ENCODE measurements at regions not wholly inside any gene's neighbourhood (a gene's known extent, or its start where the extent isn't known, plus 50 kb on each side); places are given as distances from the start of the nearest gene placed in this dataset.
"Not testable (repeated sequence)": the region's sequence is repeated elsewhere in the genome, so short reads cannot be mapped to it uniquely, and the experiment has no call there.

GRCh38 chr22:27097506-27097905 lies 440.1 kb downstream of the MIAT start:
- DNase-seq (ENCODE audit: low read depth) = no peak

GRCh38 chr22:27097933-27098332 lies 440.5 kb downstream of the MIAT start:
- peak; percentile 46 for DNase-seq (ENCODE audit: low read depth)

GRCh38 chr22:27099946-27100722 lies 442.7 kb downstream of the MIAT start:
- DNase-seq (ENCODE audit: low read depth) = no peak

- DNase-seq (ENCODE audit: low read depth) = peak; percentile 64
Measured at GRCh38 chr22:27100789-27101188, 443.4 kb downstream of the MIAT start.

- DNase-seq (ENCODE audit: low read depth) = no peak
Measured at GRCh38 chr22:27101288-27101687, 443.9 kb downstream of the MIAT start.

GRCh38 chr22:27104449-27104848 lies 447.1 kb downstream of the MIAT start:
- no peak for DNase-seq (ENCODE audit: low read depth)

DNA sequence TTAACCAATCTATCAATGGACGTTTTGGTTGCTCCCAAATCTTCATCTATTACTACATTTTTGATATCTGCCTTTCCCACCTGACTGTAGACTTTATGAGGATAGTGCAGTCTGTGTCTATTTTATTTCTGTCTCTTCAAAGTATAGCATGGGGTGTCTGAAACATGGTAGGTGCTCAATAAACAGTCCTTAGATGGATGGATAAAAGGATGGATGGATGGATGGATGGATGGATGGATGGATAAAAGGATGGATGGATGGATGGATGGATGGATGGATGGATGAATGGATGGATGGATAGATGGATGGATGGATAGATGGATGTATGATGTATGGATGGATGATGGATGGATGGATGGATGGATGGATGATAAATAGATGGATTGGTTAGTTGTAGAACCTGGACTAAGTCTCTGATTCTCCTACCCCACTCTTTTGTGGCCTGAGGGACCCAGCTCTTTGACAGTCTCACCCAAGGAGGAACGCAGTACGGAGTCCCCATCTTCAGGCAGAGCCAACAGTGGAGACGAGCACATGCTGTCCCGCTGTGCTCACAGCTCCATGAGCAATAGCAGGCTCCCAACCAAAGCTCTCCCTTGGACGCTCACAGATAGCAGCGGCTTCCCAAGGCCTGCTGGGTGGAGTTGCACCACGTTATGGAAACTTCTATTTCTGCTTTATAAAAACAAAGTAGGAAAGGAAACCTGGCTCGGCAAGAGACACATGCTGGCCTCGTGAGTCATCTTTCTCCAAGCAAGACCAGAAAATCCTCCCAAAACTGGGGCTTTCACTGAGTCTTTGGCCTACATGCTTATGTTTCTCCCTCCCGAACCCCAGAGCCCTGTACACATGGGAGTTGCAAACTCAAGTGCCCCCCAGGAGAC lies 448.0 kb downstream of the MIAT start:
- DNase-seq (ENCODE audit: low read depth) = peak; percentile 93

DNA sequence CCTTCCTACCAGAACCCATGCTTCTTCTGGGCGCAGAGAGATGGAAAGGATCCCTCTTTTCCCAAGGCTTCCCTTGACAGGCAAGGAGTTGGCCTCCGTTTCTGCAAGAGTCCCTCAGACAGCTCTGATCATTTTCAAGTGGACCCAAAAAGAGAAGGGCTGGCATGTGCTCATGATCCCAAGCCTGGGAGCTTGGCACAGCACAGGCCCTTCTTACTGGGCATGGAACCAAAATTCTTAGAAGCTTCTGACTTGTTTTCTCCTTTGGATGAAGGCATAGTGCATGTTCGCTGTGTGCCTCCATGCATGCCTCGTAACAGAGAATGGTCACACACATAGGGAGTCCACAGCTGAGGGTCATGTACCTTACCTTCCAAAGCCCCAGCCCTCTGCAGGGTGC lies 449.6 kb downstream of the MIAT start:
- DNase-seq (ENCODE audit: low read depth) = no peak

- DNase-seq (ENCODE audit: low read depth) = no peak
Measured at GRCh38 chr22:27107386-27107785, 450.0 kb downstream of the MIAT start.

- peak; percentile 98 for DNase-seq (ENCODE audit: low read depth)
Measured at GRCh38 chr22:27107824-27108223, 450.4 kb downstream of the MIAT start.

DNA sequence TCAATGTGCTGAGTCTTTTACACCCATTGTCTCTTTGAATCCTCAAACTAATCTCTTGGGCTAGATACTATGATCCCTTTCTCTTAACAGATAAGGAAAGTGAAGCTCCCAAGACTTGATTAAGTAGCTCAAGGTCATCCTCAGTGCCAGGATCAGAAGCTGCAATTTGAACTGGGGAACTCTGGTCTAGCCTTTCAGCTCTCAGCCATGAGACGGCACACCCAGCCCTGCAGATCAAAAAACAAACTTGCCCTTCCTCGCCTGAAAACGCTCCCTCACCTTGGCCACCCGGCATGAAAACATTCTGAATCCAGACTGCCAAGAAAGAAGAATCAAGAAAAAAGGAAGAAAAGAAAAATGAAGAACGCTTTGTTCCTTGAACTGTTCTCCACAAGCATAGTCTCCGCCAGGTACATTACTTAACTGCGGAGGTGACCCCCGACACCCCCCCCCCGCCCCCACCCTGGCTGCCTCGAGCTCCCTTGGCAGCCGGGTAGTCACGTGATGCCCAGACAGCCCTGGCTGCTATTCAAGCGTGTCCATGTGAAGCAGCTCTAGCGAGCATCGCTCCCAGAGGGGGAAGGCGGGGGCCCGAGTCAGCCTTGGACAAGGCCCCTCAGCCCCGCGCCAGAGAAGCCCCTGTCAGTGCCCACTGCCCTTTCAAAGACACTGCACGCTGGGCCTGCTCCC lies 451.2 kb downstream of the MIAT start:
- no peak for DNase-seq (ENCODE audit: low read depth)

DNA sequence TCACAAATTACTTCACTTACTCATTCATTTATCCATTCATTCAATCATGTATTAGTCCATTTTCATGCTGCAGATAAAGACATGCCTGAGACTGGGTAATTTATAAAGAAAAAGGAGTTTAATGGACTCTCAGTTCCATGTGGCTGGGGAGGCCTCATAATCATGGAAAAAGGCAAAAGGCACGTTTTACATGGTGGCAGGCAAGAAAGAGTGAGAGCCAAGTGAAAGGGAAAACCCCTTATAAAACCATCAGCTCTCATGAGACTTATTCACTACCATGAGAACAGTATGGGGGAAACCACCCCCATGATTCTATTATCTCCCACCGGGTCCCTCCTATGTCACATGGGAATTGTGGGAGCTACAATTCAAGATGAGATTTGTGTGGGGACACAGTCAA lies 452.0 kb downstream of the MIAT start:
- DNase-seq (ENCODE audit: low read depth) = not testable (repeated sequence)

GRCh38 chr22:27110665-27111451 lies 453.5 kb downstream of the MIAT start:
- DNase-seq (ENCODE audit: low read depth) = peak; percentile 65

GRCh38 chr22:27111796-27112672 lies 454.6 kb downstream of the MIAT start:
- no peak for DNase-seq (ENCODE audit: low read depth)

GRCh38 chr22:27113211-27113635 lies 455.8 kb downstream of the MIAT start:
- peak; percentile 95 for DNase-seq (ENCODE audit: low read depth)

GRCh38 chr22:27113641-27114040 lies 456.3 kb downstream of the MIAT start:
- no peak for DNase-seq (ENCODE audit: low read depth)

- no peak for DNase-seq (ENCODE audit: low read depth)
Measured at GRCh38 chr22:27114186-27114585, 456.8 kb downstream of the MIAT start.

GRCh38 chr22:27115410-27115809 lies 458.0 kb downstream of the MIAT start:
- DNase-seq (ENCODE audit: low read depth) = no peak

DNA sequence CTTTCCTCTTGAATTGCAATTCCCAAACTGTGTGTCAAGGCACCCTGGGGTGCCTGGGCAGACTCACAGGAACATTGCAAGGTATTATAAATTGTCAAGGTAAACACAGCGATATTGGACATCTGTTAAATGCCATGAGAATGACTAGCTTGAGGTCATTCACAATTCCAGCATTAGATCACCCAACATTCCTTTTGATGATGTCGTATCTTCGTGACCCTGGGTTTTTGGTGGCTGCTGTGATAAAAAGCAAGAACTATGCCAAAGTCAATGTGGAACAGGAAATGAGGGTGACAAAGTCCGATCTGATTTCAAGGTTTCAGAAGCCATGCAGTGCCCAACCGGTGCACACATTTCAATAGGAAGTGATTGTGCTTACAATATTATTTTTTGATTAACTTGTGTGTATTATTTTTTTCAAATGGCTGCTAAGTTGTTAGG lies 458.4 kb downstream of the MIAT start:
- DNase-seq (ENCODE audit: low read depth) = peak; percentile 80

DNA sequence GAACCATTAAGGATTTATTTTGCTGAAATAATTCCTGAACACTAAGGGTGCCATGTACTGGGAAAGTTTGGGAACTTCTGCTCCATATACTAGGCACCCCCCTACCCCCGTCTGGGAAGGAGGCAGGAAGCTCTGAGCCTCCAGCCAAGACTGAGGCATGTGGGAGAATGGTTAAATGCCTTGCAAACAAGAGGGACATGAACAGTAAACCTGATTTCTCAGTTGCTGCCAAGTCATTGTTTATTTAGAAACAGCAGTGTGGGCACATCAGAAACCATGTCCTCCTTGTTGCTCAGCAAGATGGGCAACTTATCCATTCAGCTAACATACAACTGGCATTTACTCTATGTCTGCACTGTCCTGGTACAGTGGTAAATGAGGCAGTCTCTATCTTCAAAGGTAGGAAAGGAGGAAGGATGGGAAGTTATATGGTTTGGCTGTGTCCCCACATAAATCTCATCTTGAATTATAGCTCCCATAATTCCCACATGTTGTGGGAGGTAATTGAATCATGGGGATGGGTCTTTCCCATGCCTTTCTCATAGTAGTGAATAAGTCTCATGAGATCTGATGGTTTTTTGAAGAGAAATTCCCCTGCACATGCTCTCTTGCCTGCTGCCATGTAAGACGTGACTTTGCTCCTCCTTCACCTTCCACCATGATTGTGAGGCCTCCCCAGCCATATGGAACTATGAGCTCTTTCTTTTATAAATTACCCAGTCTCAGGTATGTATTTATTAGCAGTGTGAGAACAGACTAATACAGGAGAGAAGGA lies 459.1 kb downstream of the MIAT start:
- peak; percentile 15 for DNase-seq (ENCODE audit: low read depth)

Data from EH (cell line).